PC-3 (cell line): ENCODE measurements at regions not wholly inside any gene's neighbourhood (a gene's known extent, or its start where the extent isn't known, plus 50 kb on each side); places are given as distances from the start of the nearest gene placed in this dataset.

ENCODE experiments used
- ATAC-seq: fragments of 200-7000 bp; cut with Tn5 transposase; 2 replicates; pipeline ENCODE4 v1.9.1; 2020; ENCODE audit warnings: mild to moderate bottlenecking, moderate library complexity
- BruUV-seq: library from RNA; stranded (reverse); fragments of 400-500 nt; replicated peaks from 2 replicates; lab custom pipeline; 2021; lab: Mats Ljungman, UMichigan
- CTCF ChIA-PET: fragments of 300-600 bp; sonication (Branson Sonifier 250); formaldehyde crosslinking; loops from one replicate; lab custom pipeline; 2022; ENCODE audit warnings: antibody characterized with exemption; lab: Charles Lee
- POLR2A ChIA-PET: fragments of 300-600 bp; sonication (Branson Sonifier 250); formaldehyde crosslinking; loops from one replicate; lab custom pipeline; 2022; ENCODE audit warnings: antibody characterized with exemption; ENCODE audit not compliant: unreplicated experiment; lab: Charles Lee
- DNase-seq: peaks from one replicate; pipeline ENCODE4 v3.0.0-alpha.2; 2015
- H2AFZ ChIP-seq: fragments of 300-600 bp; sonication (generic); 2 replicates; pipeline ENCODE4 v1.6.0; 2016; ENCODE audit warnings: antibody characterized with exemption, low read length
- H3F3A ChIP-seq: fragments of 300-600 bp; sonication (generic); one replicate; pipeline ENCODE4 v1.6.0; 2017; ENCODE audit warnings: antibody characterized with exemption, low read length, control low read depth, mild to moderate bottlenecking; ENCODE audit not compliant: unreplicated experiment
- H3K27ac ChIP-seq: fragments of 300-600 bp; sonication (generic); 2 replicates; pipeline ENCODE4 v1.5.1; 2016; ENCODE audit warnings: mild to moderate bottlenecking, low read length
- H3K27me3 ChIP-seq: fragments of 300-600 bp; sonication (generic); 2 replicates; pipeline ENCODE4 v1.6.1; 2016; ENCODE audit warnings: low read length, mixed read lengths
- H3K36me3 ChIP-seq: fragments of 300-600 bp; sonication (generic); 2 replicates; pipeline ENCODE4 v1.6.1; 2016; ENCODE audit warnings: low read depth, mixed run types, low read length, mixed read lengths
- H3K4me1 ChIP-seq: fragments of 300-600 bp; sonication (generic); 2 replicates; pipeline ENCODE4 v1.5.1; 2016; ENCODE audit warnings: low read length; ENCODE audit not compliant: insufficient read depth
- H3K4me2 ChIP-seq: fragments of 300-600 bp; sonication (generic); 2 replicates; pipeline ENCODE4 v1.6.0; 2016; ENCODE audit warnings: low read length
- H3K4me3 ChIP-seq: fragments of 300-600 bp; sonication (generic); 2 replicates; pipeline ENCODE4 v1.5.1; 2016; ENCODE audit warnings: mild to moderate bottlenecking, low read length, mixed read lengths
- H3K79me2 ChIP-seq: fragments of 300-600 bp; sonication (generic); 2 replicates; pipeline ENCODE4 v1.6.1; 2017; ENCODE audit warnings: low read length, mixed read lengths
- H3K9ac ChIP-seq: fragments of 300-600 bp; sonication (generic); 2 replicates; pipeline ENCODE4 v1.6.0; 2016; ENCODE audit warnings: mild to moderate bottlenecking, low read length
- H3K9me2 ChIP-seq: fragments of 300-600 bp; sonication (generic); replicated peaks from 2 replicates; pipeline ENCODE4 v1.6.1; 2016; ENCODE audit warnings: mixed run types, low read length, mixed read lengths
- H3K9me3 ChIP-seq: fragments of 300-600 bp; sonication (generic); 2 replicates; pipeline ENCODE4 v1.6.1; 2016; ENCODE audit warnings: low read length, mixed read lengths
- H4K20me1 ChIP-seq: fragments of 300-600 bp; sonication (generic); 2 replicates; pipeline ENCODE4 v1.6.1; 2016; ENCODE audit warnings: low read length, mixed read lengths
- CTCF ChIP-seq: fragments of 300-600 bp; sonication (generic); conservative IDR thresholded peaks from 2 replicates; pipeline ENCODE4 v1.5.1; 2017; ENCODE audit warnings: antibody characterized with exemption, low read depth, mild to moderate bottlenecking, low read length
- EZH2 ChIP-seq: fragments of 300-600 bp; sonication (generic); IDR thresholded peaks from one replicate; pipeline ENCODE4 v1.6.1; 2017; ENCODE audit warnings: antibody characterized with exemption, mild to moderate bottlenecking, low read length; ENCODE audit not compliant: unreplicated experiment
- EZH2phosphoT487 ChIP-seq: fragments of 300-600 bp; sonication (generic); IDR thresholded peaks from 2 replicates; pipeline ENCODE4 v1.6.1; 2018; ENCODE audit warnings: mild to moderate bottlenecking, antibody characterized with exemption, low read length, borderline replicate concordance
- intact Hi-C: fragments of 100-400 bp; cut with micrococcal nuclease; formaldehyde crosslinking; loops from 2 replicates; pipeline ENCODE4 v1.9.0; 2023

DNA sequence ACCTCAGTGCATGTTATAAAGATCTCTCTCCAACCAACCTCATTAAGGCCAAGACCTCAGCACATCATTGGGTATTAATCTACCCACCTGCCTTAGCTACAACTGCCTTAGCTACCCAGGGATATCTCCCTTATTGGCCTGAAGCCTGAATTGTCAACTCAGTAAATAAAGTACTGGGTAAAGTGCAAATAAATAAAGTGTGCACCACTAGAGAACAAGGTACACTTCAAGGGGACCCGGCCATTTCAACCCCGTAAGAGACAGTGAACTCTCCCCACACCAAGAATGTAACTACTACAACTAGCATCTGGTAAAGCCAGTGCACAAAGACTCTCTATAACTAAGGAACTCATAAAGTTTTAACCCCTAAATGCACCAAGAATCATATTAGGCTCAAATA lies 61.7 kb upstream of the POU3F4 start:
- ATAC-seq: no peak
- H3K79me2 ChIP-seq: no peaks in the 10 kb centered on the region
- no peaks in the 10 kb centered on the region for H3K9me2 ChIP-seq
- H4K20me1 ChIP-seq: no peaks in the 10 kb centered on the region
- no peaks in the 10 kb centered on the region for H3K9me3 ChIP-seq
- no peak overlapping the region for H2AFZ ChIP-seq
- no peak overlapping the region for H3K9ac ChIP-seq
- no peaks in the 10 kb centered on the region for H3F3A ChIP-seq
- no peaks in the 10 kb centered on the region for H3K27me3 ChIP-seq
- no peak for TF ChIP-seq CTCF
- TF ChIP-seq EZH2phosphoT487: no peak
- no peak for TF ChIP-seq EZH2
- no peaks in the 10 kb centered on the region for H3K4me1 ChIP-seq
- H3K4me2 ChIP-seq: no peak overlapping the region
- no peak overlapping the region for H3K4me3 ChIP-seq
- no peaks in the 10 kb centered on the region for H3K36me3 ChIP-seq
- DNase-seq: no peak
- no TSS peak for BruUV-seq
- intact Hi-C loops: no loop called here
- ChIA-PET POLR2A (no interaction called here), CTCF (no interaction called here)
- H3K27ac ChIP-seq: no peak overlapping the region
